Activated naive CD4-positive, alpha-beta T cell treated with anti-CD3 and anti-CD28 coated beads for 36 hours (primary cell): ENCODE measurements at regions not wholly inside any gene's neighbourhood (a gene's known extent, or its start where the extent isn't known, plus 50 kb on each side); places are given as distances from the start of the nearest gene placed in this dataset.

Source experiments
- CTCF ChIA-PET: fragments of 350-600 bp; sonication (Branson Sonifier 250); formaldehyde crosslinking; loops from one replicate; lab custom pipeline; 2021; ENCODE audit warnings: antibody characterized with exemption; lab: Charles Lee
- DNase-seq: peaks from one replicate; pipeline ENCODE4 v3.0.0-alpha.2; 2020
- H3K27ac Mint-ChIP-seq: one replicate; pipeline ENCODE4 v1.8.0; 2021; ENCODE audit warnings: mild to moderate bottlenecking, mixed read lengths
- H3K27me3 Mint-ChIP-seq: one replicate; pipeline ENCODE4 v1.8.0; 2021; ENCODE audit warnings: low read depth, mixed read lengths
- H3K36me3 Mint-ChIP-seq: one replicate; pipeline ENCODE4 v1.8.0; 2021; ENCODE audit warnings: low read depth, mixed read lengths
- H3K4me1 Mint-ChIP-seq: one replicate; pipeline ENCODE4 v1.8.0; 2021; ENCODE audit warnings: low read depth, mixed read lengths
- H3K4me3 Mint-ChIP-seq: one replicate; pipeline ENCODE4 v1.8.0; 2021; ENCODE audit warnings: mild to moderate bottlenecking, moderate library complexity, mixed read lengths
- H3K9me3 Mint-ChIP-seq: one replicate; pipeline ENCODE4 v1.8.0; 2021; ENCODE audit warnings: mixed read lengths
- intact Hi-C: fragments of 100-400 bp; cut with micrococcal nuclease; formaldehyde crosslinking; loops from one replicate; pipeline ENCODE4 v1.15.1; 2023

DNA sequence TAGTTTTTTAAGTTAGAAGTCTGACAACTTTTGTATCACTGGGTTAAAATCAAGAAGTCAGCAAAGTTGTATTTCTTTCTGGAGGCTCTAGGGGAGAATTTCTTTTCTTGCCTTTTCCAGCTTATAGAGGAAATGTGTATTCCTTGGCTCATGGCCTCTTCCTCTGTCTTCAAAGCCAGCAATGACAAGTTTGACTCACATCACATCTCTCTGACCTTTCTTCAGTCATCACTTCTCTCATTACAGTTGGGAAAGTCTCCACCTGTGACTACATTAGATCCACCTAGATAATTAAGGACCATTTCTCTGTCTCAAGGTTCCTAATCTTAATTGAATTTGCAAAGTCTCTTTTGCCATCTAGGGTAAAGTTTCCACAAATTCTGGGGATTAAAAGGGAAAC, 339.9 kb downstream of the TENT4A start:
- H3K36me3 Mint-ChIP-seq, result no peaks in the 10 kb centered on the region
- CTCF ChIA-PET, result interaction anchor here (0.5 kb wide), 1 partner anchor 419 kb away, joined by 3 read pairs; no protein-coding TSS in a partner anchor
- intact Hi-C loops, result no loop called here
- H3K27ac Mint-ChIP-seq, result no peak overlapping the region
- no peaks in the 10 kb centered on the region for H3K27me3 Mint-ChIP-seq
- no peak for DNase-seq
- H3K4me1 Mint-ChIP-seq, result no peaks in the 10 kb centered on the region
- no peak overlapping the region for H3K4me3 Mint-ChIP-seq
- H3K9me3 Mint-ChIP-seq, result no peaks in the 10 kb centered on the region

DNA sequence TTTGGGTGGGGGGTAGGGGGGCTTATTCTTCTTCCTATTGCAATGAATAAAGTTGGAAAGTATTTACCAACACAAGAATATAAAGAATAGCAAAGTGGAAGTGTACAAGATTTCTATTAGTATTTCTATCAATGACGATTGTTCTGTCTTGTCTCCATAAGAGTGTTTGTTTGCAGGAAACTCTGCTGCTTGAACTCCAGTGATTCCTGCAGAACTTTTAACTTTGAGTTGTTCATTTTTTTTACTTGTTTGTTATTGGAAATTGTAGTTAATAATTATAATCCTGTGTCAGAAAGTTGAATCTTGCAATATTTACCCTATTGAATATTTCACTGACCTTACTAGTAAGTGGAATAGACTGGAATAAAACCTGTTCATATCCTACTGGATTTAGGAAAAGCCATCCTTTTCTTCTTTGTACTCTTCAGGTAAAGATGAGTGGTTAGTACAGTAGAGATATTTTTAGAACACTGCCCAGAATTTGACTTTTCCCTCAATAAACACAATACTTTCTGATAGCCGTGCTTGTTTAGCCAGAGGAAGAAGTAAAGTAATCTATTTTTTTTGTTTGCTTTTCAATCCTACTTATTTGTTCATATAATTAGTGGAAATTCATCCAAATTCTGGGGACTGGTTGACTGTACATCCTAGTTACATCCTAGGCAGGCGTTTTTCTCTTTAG, 340.4 kb downstream of the TENT4A start:
- Mint-ChIP-seq H3K27me3 (no peaks in the 10 kb centered on the region), H3K4me1 (no peaks in the 10 kb centered on the region), H3K27ac (no peak overlapping the region), H3K4me3 (no peak overlapping the region), H3K9me3 (no peaks in the 10 kb centered on the region), H3K36me3 (no peaks in the 10 kb centered on the region)
- DNase-seq, result no peak
- CTCF ChIA-PET, result no interaction called here
- intact Hi-C loops, result no loop called here

DNA sequence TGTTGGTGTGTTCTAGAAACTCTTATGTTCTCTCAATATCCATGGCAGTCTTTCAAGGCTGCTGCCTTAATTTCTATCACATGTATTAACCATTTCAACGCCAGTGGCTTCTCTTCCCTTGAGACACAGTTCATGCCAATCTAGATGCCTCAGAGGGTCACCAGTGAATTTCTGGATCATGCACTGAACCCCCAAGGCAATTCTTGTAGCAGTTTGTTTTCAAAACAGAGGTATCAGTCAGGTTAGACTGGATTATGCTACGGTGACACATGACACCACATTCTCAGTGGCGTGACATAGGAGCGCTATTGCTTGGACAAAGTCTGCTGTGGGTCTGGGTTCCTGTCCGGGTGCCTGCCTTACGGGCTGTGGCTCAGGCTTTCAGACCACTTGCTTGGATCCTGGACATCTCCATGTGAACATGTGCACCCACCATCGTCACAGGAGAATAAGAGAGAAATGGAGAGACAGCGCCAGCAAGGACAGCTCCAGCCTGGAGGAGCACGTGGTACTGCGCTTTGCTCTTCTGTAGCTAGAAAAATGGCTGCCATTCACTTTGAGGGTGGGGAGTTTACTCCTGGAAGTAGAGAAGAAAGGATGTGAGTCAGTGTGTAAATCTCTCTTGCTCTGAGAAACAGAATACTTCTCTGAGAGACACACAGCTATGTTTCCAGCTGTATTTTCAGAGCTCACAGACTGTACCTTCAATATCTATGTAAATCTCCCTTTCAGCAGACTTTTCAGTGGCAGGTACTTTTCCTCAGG, 329.3 kb upstream of the ADCY2 start:
- no peak for DNase-seq
- intact Hi-C loops, result no loop called here
- Mint-ChIP-seq H3K4me3 (no peak overlapping the region), H3K9me3 (no peaks in the 10 kb centered on the region), H3K36me3 (no peaks in the 10 kb centered on the region), H3K4me1 (no peaks in the 10 kb centered on the region), H3K27ac (no peak overlapping the region), H3K27me3 (no peaks in the 10 kb centered on the region)
- CTCF ChIA-PET, result no interaction called here

DNA sequence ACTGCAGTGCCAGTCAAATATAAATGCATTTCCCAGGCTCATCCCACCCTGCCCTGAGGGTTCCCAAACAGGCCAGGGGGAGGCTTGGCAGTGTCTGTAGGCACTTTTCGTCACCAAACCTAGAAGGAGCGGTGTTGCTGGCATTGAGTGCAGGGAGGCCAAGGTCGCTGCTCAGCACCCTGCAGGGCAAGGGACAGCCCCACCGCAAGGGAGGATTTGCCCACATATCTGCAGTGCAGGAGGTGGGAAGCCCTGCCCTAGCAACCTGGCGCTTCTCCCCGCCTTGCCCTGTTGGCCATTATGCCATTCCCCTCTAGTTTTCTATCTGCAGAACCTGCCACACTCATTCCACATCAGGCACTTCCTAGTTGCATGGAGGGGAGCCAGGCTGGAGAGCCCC, 327.8 kb upstream of the ADCY2 start:
- intact Hi-C loops, result no loop called here
- no peak for DNase-seq
- no peak overlapping the region for H3K4me3 Mint-ChIP-seq
- CTCF ChIA-PET, result no interaction called here
- no peaks in the 10 kb centered on the region for H3K4me1 Mint-ChIP-seq
- H3K27me3 Mint-ChIP-seq, result no peaks in the 10 kb centered on the region
- H3K27ac Mint-ChIP-seq, result no peak overlapping the region
- no peaks in the 10 kb centered on the region for H3K36me3 Mint-ChIP-seq
- H3K9me3 Mint-ChIP-seq, result no peaks in the 10 kb centered on the region

DNA sequence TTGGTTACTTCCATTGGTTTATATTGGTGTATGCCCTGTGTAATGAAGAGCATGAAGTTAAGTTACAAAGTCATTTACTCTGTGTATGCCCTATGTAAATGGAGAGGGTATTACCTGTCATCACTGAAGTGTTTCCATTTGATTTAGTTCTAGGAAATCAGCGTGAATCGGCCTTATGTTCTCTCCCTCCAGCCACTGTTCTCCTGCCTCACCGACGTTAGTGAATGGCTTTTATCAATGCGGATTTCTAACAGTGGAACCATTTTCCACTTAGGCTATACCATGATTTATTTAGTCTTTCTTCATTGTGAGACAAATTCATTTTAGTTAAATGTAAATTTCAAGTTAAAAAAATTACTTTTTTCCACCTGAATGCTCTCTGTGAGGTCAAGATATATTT, 327.0 kb upstream of the ADCY2 start:
- Mint-ChIP-seq H3K27me3 (no peaks in the 10 kb centered on the region), H3K27ac (no peak overlapping the region), H3K36me3 (no peaks in the 10 kb centered on the region), H3K4me3 (no peak overlapping the region), H3K9me3 (no peaks in the 10 kb centered on the region), H3K4me1 (no peaks in the 10 kb centered on the region)
- intact Hi-C loops, result no loop called here
- no peak for DNase-seq
- CTCF ChIA-PET, result no interaction called here

DNA sequence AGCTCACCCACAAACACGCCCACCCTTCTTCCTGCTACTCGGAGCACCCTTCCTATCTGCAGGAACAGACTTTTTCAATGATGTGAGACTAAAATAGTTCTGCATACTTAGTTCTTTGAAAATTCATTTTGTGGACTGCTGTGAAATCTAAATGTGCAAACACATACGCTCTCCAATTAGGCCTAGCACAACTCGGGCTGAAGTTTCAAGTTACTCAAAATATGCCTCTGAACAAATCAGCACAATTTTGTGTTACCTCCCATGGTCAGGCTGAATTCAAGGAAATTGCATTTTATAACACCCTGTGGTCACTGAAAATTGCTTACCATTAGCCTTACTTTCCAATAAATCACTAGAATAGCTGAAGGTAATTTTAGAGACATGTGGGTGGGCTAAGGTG, 323.8 kb upstream of the ADCY2 start:
- H3K36me3 Mint-ChIP-seq, result no peaks in the 10 kb centered on the region
- intact Hi-C loops, result loop anchor here (10.0 kb wide), 1 partner anchor 683 kb away; no protein-coding TSS in a partner anchor
- H3K4me3 Mint-ChIP-seq, result no peak overlapping the region
- no peaks in the 10 kb centered on the region for H3K4me1 Mint-ChIP-seq
- H3K27me3 Mint-ChIP-seq, result no peaks in the 10 kb centered on the region
- H3K27ac Mint-ChIP-seq, result no peak overlapping the region
- no peaks in the 10 kb centered on the region for H3K9me3 Mint-ChIP-seq
- CTCF ChIA-PET, result no interaction called here
- no peak for DNase-seq

DNA sequence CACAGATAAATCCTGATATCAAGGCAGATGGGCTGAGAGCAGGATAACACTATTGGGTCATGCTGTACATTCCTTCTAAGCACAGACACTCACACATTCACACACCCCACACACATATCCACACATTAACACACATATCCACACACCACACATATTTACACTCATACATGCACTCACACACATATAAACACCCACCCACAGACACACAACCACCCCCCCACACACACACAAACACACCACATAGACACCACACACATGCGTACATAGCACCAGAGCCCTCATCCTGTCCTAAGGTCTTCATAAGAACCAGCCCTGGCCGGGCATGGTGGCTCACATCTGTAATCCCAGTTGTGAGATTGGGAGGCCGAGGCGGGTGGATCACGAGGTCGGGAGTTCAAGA, 322.3 kb upstream of the ADCY2 start:
- no peak for DNase-seq
- no peak overlapping the region for H3K4me3 Mint-ChIP-seq
- no peaks in the 10 kb centered on the region for H3K9me3 Mint-ChIP-seq
- no peak overlapping the region for H3K27ac Mint-ChIP-seq
- H3K4me1 Mint-ChIP-seq, result no peaks in the 10 kb centered on the region
- H3K27me3 Mint-ChIP-seq, result peaks cover 4% of the 10 kb centered on the region
- H3K36me3 Mint-ChIP-seq, result no peaks in the 10 kb centered on the region
- intact Hi-C loops, result loop anchor here (10.0 kb wide), 1 partner anchor 681 kb away; no protein-coding TSS in a partner anchor
- CTCF ChIA-PET, result no interaction called here

DNA sequence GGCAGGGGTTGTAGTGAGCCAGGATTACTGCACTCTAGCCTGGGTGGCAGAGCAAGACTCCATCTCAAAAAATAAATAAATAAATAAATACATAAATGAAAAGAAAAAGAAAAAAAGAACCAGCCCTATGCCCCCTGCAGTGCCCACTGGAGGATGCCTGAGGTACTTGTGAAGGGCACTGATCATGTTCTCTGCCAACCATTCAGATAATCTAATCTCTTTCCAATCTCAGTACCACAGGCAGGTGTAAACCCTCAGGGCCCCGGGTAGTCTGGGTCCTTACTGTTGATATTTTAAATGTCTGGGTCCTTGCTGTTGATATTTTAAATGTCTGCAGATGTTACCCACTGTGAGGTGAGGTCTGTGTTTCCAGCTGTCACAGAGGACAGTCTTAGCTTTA, 321.8 kb upstream of the ADCY2 start:
- DNase-seq, result no peak
- CTCF ChIA-PET, result no interaction called here
- Mint-ChIP-seq H3K27me3 (peaks cover 5% of the 10 kb centered on the region), H3K27ac (no peak overlapping the region), H3K4me3 (no peak overlapping the region), H3K36me3 (no peaks in the 10 kb centered on the region), H3K9me3 (no peaks in the 10 kb centered on the region), H3K4me1 (no peaks in the 10 kb centered on the region)
- intact Hi-C loops, result loop anchor here (10.0 kb wide), 1 partner anchor 681 kb away; no protein-coding TSS in a partner anchor

DNA sequence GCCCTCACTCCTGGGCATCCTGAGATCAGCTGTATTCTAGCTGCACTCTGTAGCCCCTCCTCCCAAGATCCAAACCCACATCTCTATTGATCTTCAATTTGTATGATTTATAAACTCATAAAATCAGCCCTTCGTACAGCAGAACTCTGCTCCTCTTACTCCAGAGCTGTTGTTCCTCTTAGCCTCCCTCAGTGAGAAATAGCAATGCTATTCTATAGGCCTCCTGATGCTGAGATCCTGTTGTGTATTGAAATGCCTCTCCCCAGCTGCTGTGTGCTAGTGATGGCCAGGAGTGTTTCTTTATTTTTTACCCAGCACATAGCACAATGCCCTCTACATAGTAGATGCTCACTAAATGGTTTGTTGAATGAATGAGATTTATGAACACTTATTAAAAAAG, 320.5 kb upstream of the ADCY2 start:
- peaks cover 5% of the 10 kb centered on the region for H3K27me3 Mint-ChIP-seq
- no peak overlapping the region for H3K4me3 Mint-ChIP-seq
- DNase-seq, result no peak
- no peaks in the 10 kb centered on the region for H3K4me1 Mint-ChIP-seq
- no peaks in the 10 kb centered on the region for H3K9me3 Mint-ChIP-seq
- intact Hi-C loops, result loop anchor here (10.0 kb wide), 1 partner anchor 679 kb away; no protein-coding TSS in a partner anchor
- H3K27ac Mint-ChIP-seq, result no peak overlapping the region
- no peaks in the 10 kb centered on the region for H3K36me3 Mint-ChIP-seq
- CTCF ChIA-PET, result no interaction called here

DNA sequence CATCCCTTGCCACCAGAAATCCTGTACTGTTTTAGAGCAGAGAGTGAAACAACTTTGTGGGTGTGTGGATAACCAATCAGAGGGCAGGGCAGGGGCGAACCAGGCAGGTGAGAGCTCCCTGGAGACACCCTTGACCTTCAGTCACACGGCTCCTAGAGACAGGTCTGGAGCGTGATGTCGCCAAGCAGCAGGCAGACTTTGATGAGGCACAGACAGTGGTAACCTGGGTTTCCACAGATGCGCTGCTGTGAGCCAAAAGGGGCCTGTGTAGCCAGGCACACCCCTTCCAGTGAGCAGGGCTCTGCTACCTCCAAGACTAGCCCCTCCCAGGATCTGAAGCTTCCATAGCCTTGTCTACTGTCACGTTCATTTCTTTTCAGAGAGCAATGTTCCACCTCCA, 317.8 kb upstream of the ADCY2 start:
- no peak for DNase-seq
- Mint-ChIP-seq H3K4me3 (no peak overlapping the region), H3K9me3 (no peaks in the 10 kb centered on the region), H3K4me1 (no peaks in the 10 kb centered on the region), H3K27ac (no peak overlapping the region), H3K27me3 (peaks cover 9% of the 10 kb centered on the region), H3K36me3 (no peaks in the 10 kb centered on the region)
- intact Hi-C loops, result loop anchor here (10.0 kb wide), 1 partner anchor 677 kb away; no protein-coding TSS in a partner anchor
- CTCF ChIA-PET, result interaction anchor here (0.5 kb wide), 1 partner anchor 689 kb away, joined by 4 read pairs; no protein-coding TSS in a partner anchor

DNA sequence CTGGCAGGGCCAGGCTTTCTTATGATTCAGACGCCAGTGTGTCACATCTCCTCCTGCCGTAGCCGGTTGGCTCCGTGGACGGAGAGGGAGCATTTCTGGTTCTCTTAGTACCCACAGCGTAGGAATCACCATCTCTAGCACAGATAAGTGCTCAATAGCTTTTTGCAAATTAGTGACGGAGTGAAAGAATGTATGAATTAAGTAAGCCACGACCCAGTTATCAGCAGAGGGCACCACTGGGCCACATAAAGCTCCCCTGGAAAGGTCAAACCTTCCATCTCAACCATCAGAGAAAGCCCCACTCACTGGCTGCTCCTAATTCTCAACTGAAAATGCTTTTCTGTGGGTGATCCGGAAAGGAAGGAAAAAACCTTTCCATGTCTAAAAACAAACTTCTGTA, 317.0 kb upstream of the ADCY2 start:
- peak; percentile 11 for DNase-seq
- Mint-ChIP-seq H3K27me3 (peaks cover 9% of the 10 kb centered on the region), H3K4me3 (no peak overlapping the region), H3K4me1 (no peaks in the 10 kb centered on the region), H3K27ac (no peak overlapping the region), H3K9me3 (no peaks in the 10 kb centered on the region), H3K36me3 (no peaks in the 10 kb centered on the region)
- intact Hi-C loops, result loop anchor here (10.0 kb wide), 1 partner anchor 676 kb away; no protein-coding TSS in a partner anchor
- CTCF ChIA-PET, result interaction anchor here (1.1 kb wide), 1 partner anchor 11 kb away, joined by 3 read pairs; no protein-coding TSS in a partner anchor

DNA sequence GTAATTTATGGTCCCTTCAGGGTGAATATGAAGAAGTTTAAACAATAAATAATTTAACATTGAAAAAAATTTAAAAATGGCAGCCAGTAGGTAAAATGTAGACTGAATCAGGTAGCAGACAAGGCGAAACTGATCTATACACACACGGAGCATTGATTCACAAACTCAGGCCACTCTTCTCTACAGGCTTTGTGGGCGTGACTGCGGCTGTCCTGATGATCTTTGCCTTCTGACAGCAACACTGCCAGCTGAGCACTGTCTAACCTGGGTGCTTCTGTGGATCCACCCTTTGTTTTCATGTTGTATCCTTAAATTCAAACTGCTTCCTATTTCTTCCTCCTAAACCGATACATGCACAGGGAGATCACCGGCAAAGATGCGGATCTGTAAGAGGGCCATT, 315.4 kb upstream of the ADCY2 start:
- no peaks in the 10 kb centered on the region for H3K4me1 Mint-ChIP-seq
- peaks cover 9% of the 10 kb centered on the region for H3K27me3 Mint-ChIP-seq
- no peak for DNase-seq
- no peaks in the 10 kb centered on the region for H3K36me3 Mint-ChIP-seq
- H3K9me3 Mint-ChIP-seq, result no peaks in the 10 kb centered on the region
- no peak overlapping the region for H3K27ac Mint-ChIP-seq
- H3K4me3 Mint-ChIP-seq, result no peak overlapping the region
- intact Hi-C loops, result no loop called here
- CTCF ChIA-PET, result no interaction called here
